SU-DHL-6 (cell line): ENCODE measurements at regions not wholly inside any gene's neighbourhood (a gene's known extent, or its start where the extent isn't known, plus 50 kb on each side); places are given as distances from the start of the nearest gene placed in this dataset.

Experiments
- H2AFZ ChIP-seq: fragments of 200-600 bp; sonication (generic); 2 replicates; pipeline ENCODE4 v1.6.1; 2014; ENCODE audit warnings: low read depth, mild to moderate bottlenecking, moderate library complexity, mixed read lengths, antibody characterized with exemption, low read length; ENCODE audit not compliant: severe bottlenecking
- H3F3A ChIP-seq: fragments of 200-600 bp; shearing (Covaris generic); 2 replicates; pipeline ENCODE4 v1.6.0; 2016; ENCODE audit warnings: antibody characterized with exemption, mild to moderate bottlenecking; ENCODE audit not compliant: insufficient read depth
- H3K27ac ChIP-seq: fragments of 200-600 bp; sonication (generic); 2 replicates; pipeline ENCODE4 v1.5.1; 2016; ENCODE audit warnings: low read depth, mild to moderate bottlenecking, low read length, moderate library complexity, mixed read lengths
- H3K27me3 ChIP-seq: fragments of 200-600 bp; sonication (generic), shearing (Covaris generic); 2 replicates; pipeline ENCODE4 v1.6.0; 2014; ENCODE audit warnings: mild to moderate bottlenecking, low read length
- H3K36me3 ChIP-seq: fragments of 200-600 bp; sonication (generic); 2 replicates; pipeline ENCODE4 v1.6.1; 2014; ENCODE audit warnings: mild to moderate bottlenecking, low read length, mixed read lengths
- H3K4me2 ChIP-seq: fragments of 300-600, 200-600 bp; shearing (Covaris generic), sonication (generic); 2 replicates; pipeline ENCODE4 v1.6.0; 2014; ENCODE audit warnings: low read length, low read depth, mild to moderate bottlenecking; ENCODE audit not compliant: poor library complexity, severe bottlenecking
- H3K4me3 ChIP-seq: fragments of 200-600 bp; sonication (generic); 2 replicates; pipeline ENCODE4 v1.5.1; 2014; ENCODE audit warnings: antibody characterized with exemption, low read length, mild to moderate bottlenecking, mixed read lengths; ENCODE audit not compliant: insufficient read depth, poor library complexity, severe bottlenecking
- H3K79me2 ChIP-seq: fragments of 200-600 bp; sonication (generic); 2 replicates; pipeline ENCODE4 v1.6.1; 2014; ENCODE audit warnings: mild to moderate bottlenecking, low read length, moderate library complexity; ENCODE audit not compliant: insufficient read depth
- H3K9ac ChIP-seq: fragments of 200-600 bp; sonication (generic); 2 replicates; pipeline ENCODE4 v1.7.0; 2014; ENCODE audit warnings: mild to moderate bottlenecking, low read length
- H3K9me2 ChIP-seq: fragments of 200-600 bp; sonication (generic); replicated peaks from 2 replicates; pipeline ENCODE4 v1.6.1; 2014; ENCODE audit warnings: low read length; ENCODE audit not compliant: insufficient read depth
- H3K9me3 ChIP-seq: fragments of 200-600 bp; sonication (generic); 2 replicates; pipeline ENCODE4 v1.6.1; 2014; ENCODE audit warnings: low read length, mixed read lengths; ENCODE audit not compliant: insufficient read depth
- H4K20me1 ChIP-seq: fragments of 200-600 bp; sonication (generic); 2 replicates; pipeline ENCODE4 v1.6.1; 2014; ENCODE audit warnings: low read depth, mild to moderate bottlenecking, antibody characterized with exemption, low read length, moderate library complexity, mixed read lengths
- EZH2phosphoT487 ChIP-seq: fragments of 200-600 bp; sonication (generic), shearing (Covaris generic); conservative IDR thresholded peaks from 2 replicates; pipeline ENCODE4 v1.6.1; 2018; ENCODE audit warnings: mild to moderate bottlenecking, antibody characterized with exemption, low read length, moderate library complexity, mixed read lengths
- TF ChIP-seq, protein P1 (sequence below): fragments of 200-600 bp; sonication (generic); IDR thresholded peaks from one replicate; pipeline ENCODE4 v1.5.1; 2017; ENCODE audit warnings: antibody characterized with exemption, mild to moderate bottlenecking, low read length, moderate library complexity; ENCODE audit not compliant: insufficient read depth, poor library complexity, severe bottlenecking

DNA sequence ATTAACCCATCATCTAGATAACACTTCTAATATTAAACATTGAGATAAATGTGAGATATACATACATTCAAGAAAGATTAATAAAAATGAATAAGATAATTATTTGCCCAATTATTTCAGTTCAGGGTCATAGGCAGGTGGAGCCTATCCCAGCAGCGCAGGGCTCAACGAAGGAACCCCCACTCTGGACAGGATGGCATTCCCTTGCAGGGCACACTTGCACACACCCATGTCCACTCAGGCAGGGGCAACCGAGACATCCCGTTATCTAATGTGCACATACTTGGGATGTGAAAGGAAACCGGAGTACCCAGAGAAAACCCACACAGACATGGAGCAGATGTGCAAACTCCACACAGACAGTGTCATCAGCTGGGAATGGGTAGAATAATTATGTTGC lies 175.4 kb upstream of the CMC1 start:
- H3K9me3 ChIP-seq: no peaks in the 10 kb centered on the region
- TF ChIP-seq EZH2phosphoT487: no peak
- TF ChIP-seq, protein P1, sequence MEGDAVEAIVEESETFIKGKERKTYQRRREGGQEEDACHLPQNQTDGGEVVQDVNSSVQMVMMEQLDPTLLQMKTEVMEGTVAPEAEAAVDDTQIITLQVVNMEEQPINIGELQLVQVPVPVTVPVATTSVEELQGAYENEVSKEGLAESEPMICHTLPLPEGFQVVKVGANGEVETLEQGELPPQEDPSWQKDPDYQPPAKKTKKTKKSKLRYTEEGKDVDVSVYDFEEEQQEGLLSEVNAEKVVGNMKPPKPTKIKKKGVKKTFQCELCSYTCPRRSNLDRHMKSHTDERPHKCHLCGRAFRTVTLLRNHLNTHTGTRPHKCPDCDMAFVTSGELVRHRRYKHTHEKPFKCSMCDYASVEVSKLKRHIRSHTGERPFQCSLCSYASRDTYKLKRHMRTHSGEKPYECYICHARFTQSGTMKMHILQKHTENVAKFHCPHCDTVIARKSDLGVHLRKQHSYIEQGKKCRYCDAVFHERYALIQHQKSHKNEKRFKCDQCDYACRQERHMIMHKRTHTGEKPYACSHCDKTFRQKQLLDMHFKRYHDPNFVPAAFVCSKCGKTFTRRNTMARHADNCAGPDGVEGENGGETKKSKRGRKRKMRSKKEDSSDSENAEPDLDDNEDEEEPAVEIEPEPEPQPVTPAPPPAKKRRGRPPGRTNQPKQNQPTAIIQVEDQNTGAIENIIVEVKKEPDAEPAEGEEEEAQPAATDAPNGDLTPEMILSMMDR: no peak
- H3K9me2 ChIP-seq: no peaks in the 10 kb centered on the region
- no peak overlapping the region for H3K27ac ChIP-seq
- no peaks in the 10 kb centered on the region for H3K27me3 ChIP-seq
- no peak overlapping the region for H3K4me3 ChIP-seq
- H4K20me1 ChIP-seq: no peaks in the 10 kb centered on the region
- no peaks in the 10 kb centered on the region for H3K36me3 ChIP-seq
- no peaks in the 10 kb centered on the region for H3K79me2 ChIP-seq
- no peak overlapping the region for H3K4me2 ChIP-seq
- H2AFZ ChIP-seq: no peak overlapping the region
- no peaks in the 10 kb centered on the region for H3F3A ChIP-seq
- no peak overlapping the region for H3K9ac ChIP-seq

DNA sequence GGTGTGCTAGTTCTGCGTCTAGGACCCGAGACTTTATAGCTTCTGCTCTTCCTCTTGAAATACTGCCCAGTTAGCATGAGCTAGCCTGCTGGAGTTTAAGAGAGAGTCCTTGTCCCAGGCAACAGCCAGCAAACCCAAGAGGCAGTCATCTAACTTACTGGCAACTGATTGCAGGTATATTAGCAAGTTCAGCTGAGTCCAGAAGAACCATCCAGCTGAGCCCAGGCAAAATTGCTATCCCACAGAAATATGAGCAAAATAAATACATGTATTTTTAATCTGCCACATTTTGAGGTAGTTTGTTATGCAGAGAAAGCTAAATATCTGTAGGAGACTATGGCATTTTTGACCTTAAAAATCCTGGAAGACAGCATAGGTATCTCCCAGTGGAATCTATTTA lies 174.4 kb upstream of the CMC1 start:
- Histone ChIP-seq H2AFZ (no peak overlapping the region), H3F3A (no peaks in the 10 kb centered on the region), H3K27me3 (no peaks in the 10 kb centered on the region), H3K79me2 (no peaks in the 10 kb centered on the region), H4K20me1 (no peaks in the 10 kb centered on the region), H3K36me3 (no peaks in the 10 kb centered on the region), H3K4me2 (no peak overlapping the region), H3K9ac (no peak overlapping the region), H3K4me3 (no peak overlapping the region), H3K9me3 (no peaks in the 10 kb centered on the region), H3K27ac (no peak overlapping the region), H3K9me2 (no peaks in the 10 kb centered on the region)
- TF ChIP-seq, protein P1: no peak
- TF ChIP-seq EZH2phosphoT487: no peak

DNA sequence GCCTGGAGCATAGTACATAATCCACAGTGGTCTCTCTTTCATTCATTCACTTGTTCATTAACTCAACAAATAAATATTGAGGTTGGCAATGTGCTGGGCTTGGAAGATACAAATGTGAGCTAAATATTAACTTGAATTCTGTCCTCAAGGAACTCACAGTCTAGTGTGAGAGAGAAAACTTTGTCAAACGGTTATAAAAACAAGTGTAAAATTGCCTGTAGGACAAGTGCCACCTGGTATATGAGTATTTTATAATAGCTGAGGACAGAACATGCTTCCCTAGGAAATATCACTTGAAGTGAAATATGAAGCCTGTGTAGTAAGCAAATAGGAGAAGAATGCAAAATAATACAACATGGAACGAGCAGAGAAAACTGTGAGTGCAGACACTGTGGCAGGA lies 173.1 kb upstream of the CMC1 start:
- Histone ChIP-seq H3K27me3 (no peaks in the 10 kb centered on the region), H3K4me2 (no peak overlapping the region), H3K27ac (no peak overlapping the region), H3K79me2 (no peaks in the 10 kb centered on the region), H3K4me3 (no peak overlapping the region), H3K9me3 (no peaks in the 10 kb centered on the region), H3F3A (no peaks in the 10 kb centered on the region), H2AFZ (no peak overlapping the region), H3K9ac (no peak overlapping the region), H4K20me1 (no peaks in the 10 kb centered on the region), H3K36me3 (no peaks in the 10 kb centered on the region), H3K9me2 (no peaks in the 10 kb centered on the region)
- TF ChIP-seq, protein P1: no peak
- TF ChIP-seq EZH2phosphoT487: no peak

DNA sequence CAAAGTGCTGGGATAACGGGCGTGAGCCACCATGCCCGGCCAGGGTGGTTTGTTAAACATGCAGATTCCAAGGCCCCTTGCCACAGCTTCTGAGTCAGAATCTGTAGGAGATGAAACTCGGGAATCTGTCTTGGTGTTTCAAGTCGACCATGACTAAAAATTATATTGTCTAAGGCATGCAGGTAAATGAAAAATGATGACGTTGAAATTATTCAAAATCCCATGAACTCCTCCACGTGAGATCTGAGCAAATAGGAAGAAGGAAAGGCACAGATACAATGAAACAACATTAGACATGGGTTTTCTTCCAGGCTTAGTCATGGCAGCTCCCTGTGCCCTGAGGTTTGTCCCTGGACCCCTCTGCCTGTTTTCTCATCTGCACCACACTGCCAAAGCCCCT lies 172.0 kb upstream of the CMC1 start:
- Histone ChIP-seq H3K9ac (no peak overlapping the region), H3K4me2 (no peak overlapping the region), H3K27me3 (no peaks in the 10 kb centered on the region), H3K36me3 (no peaks in the 10 kb centered on the region), H3K79me2 (no peaks in the 10 kb centered on the region), H4K20me1 (no peaks in the 10 kb centered on the region), H3K27ac (no peak overlapping the region), H3K4me3 (no peak overlapping the region), H2AFZ (no peak overlapping the region), H3K9me2 (no peaks in the 10 kb centered on the region), H3F3A (no peaks in the 10 kb centered on the region), H3K9me3 (no peaks in the 10 kb centered on the region)
- TF ChIP-seq, protein P1: no peak
- no peak for TF ChIP-seq EZH2phosphoT487
